ENCODE measurements at regions not wholly inside any gene's neighbourhood (a gene's known extent, or its start where the extent isn't known, plus 50 kb on each side); places are given as distances from the start of the nearest gene placed in this dataset.

- no peak for DNase-seq (ENCODE audit: low read depth)
- H3K4me3 ChIP-seq (ENCODE audit: control insufficient read depth, low read depth, low read length): no peak overlapping the region
- TF ChIP-seq, protein P1, sequence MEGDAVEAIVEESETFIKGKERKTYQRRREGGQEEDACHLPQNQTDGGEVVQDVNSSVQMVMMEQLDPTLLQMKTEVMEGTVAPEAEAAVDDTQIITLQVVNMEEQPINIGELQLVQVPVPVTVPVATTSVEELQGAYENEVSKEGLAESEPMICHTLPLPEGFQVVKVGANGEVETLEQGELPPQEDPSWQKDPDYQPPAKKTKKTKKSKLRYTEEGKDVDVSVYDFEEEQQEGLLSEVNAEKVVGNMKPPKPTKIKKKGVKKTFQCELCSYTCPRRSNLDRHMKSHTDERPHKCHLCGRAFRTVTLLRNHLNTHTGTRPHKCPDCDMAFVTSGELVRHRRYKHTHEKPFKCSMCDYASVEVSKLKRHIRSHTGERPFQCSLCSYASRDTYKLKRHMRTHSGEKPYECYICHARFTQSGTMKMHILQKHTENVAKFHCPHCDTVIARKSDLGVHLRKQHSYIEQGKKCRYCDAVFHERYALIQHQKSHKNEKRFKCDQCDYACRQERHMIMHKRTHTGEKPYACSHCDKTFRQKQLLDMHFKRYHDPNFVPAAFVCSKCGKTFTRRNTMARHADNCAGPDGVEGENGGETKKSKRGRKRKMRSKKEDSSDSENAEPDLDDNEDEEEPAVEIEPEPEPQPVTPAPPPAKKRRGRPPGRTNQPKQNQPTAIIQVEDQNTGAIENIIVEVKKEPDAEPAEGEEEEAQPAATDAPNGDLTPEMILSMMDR (conservative IDR thresholded peaks at IDR 0.05; ENCODE audit: control insufficient read depth, insufficient read depth, low read depth, low read length): no peak
Observed at GRCh38 chr6:72457738-72458137, 164.1 kb upstream of the KCNQ5 start.

DNA sequence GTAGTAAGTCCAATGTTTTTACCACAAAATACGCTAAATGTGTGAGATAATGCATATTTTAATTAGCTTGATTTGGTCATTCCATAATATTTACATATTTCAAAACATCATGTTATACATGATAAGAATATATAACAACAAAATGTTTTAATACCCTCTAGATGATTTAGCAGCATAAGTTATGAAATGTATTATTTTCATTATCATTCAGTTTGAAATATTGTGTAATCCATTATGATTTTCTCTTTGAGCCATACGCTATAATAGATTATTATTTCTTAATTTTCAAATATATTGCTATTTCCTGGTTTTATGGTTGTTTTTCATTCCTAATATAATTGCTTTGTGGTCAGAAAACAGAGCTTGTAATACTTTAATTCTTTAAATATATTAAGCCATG, 163.3 kb upstream of the KCNQ5 start:
- H3K4me3 ChIP-seq (ENCODE audit: control insufficient read depth, low read depth, low read length): no peak overlapping the region
- TF ChIP-seq, protein P1 (conservative IDR thresholded peaks at IDR 0.05; ENCODE audit: control insufficient read depth, insufficient read depth, low read depth, low read length): no peak
- DNase-seq (ENCODE audit: low read depth): no peak

GRCh38 chr6:72461144-72461543, 160.7 kb upstream of the KCNQ5 start:
- peak; percentile 64 for DNase-seq (ENCODE audit: low read depth)
- no peak overlapping the region for H3K4me3 ChIP-seq (ENCODE audit: control insufficient read depth, low read depth, low read length)

GRCh38 chr6:72464246-72464645, 157.6 kb upstream of the KCNQ5 start:
- DNase-seq (ENCODE audit: low read depth): peak; percentile 36
- no peak overlapping the region for H3K4me3 ChIP-seq (ENCODE audit: control insufficient read depth, low read depth, low read length)
- TF ChIP-seq, protein P1 (conservative IDR thresholded peaks at IDR 0.05; ENCODE audit: control insufficient read depth, insufficient read depth, low read depth, low read length): no peak

More at GRCh38 chr6:72461144-72461543, 160.7 kb upstream of the KCNQ5 start:
- TF ChIP-seq, protein P1 (conservative IDR thresholded peaks at IDR 0.05; ENCODE audit: control insufficient read depth, insufficient read depth, low read depth, low read length): no peak

GRCh38 chr6:72464791-72465691, 156.8 kb upstream of the KCNQ5 start:
- TF ChIP-seq, protein P1 (conservative IDR thresholded peaks at IDR 0.05; ENCODE audit: control insufficient read depth, insufficient read depth, low read depth, low read length): no peak
- DNase-seq (ENCODE audit: low read depth): peak; percentile 86
- H3K4me3 ChIP-seq (ENCODE audit: control insufficient read depth, low read depth, low read length): no peak overlapping the region

GRCh38 chr6:72466471-72466870, 155.4 kb upstream of the KCNQ5 start:
- TF ChIP-seq, protein P1 (conservative IDR thresholded peaks at IDR 0.05; ENCODE audit: control insufficient read depth, insufficient read depth, low read depth, low read length): no peak
- DNase-seq (ENCODE audit: low read depth): no peak
- H3K4me3 ChIP-seq (ENCODE audit: control insufficient read depth, low read depth, low read length): no peak overlapping the region
